ENCODE measurements at regions not wholly inside any gene's neighbourhood (a gene's known extent, or its start where the extent isn't known, plus 50 kb on each side); places are given as distances from the start of the nearest gene placed in this dataset.

DNA sequence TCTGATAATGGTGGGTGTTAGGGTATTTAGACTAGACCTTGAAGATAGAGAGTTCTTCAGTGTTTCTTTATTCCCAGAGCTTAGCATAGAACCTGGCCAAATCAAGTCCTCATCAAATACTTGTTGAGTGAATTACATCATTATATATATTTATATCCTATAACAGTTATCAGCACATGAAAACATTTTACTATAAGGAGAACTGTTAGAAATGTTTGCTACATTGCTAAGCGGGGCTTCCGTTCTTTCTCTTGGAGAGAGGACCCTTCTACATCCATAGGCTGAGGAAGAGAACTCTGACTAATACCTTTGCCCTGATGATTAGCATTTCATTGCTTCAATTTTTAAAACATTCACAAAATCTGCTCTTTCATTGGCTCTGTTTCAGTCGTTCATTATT is 66.5 kb upstream of the NBL1 start (continued):
- TF ChIP-seq ARID4B (CRISPR knock-in tag; IDR thresholded peaks at IDR 0.05; ENCODE audit: borderline replicate concordance) (no peak), IRF1 (CRISPR knock-in tag; IDR thresholded peaks at IDR 0.05) (no peak), ZNF219 (CRISPR knock-in tag; IDR thresholded peaks at IDR 0.05; ENCODE audit: borderline replicate concordance) (no peak), JUN (CRISPR knock-in tag; IDR thresholded peaks at IDR 0.05) (no peak), ZNF396 (CRISPR knock-in tag; IDR thresholded peaks at IDR 0.05; ENCODE audit: borderline replicate concordance) (no peak)

- no peak for ATAC-seq
- no peaks in the 10 kb centered on the region for H3K4me1 Mint-ChIP-seq
These were observed 67.1 kb upstream of the NBL1 start for GRCh38 chr1:19577036-19577435.

DNA sequence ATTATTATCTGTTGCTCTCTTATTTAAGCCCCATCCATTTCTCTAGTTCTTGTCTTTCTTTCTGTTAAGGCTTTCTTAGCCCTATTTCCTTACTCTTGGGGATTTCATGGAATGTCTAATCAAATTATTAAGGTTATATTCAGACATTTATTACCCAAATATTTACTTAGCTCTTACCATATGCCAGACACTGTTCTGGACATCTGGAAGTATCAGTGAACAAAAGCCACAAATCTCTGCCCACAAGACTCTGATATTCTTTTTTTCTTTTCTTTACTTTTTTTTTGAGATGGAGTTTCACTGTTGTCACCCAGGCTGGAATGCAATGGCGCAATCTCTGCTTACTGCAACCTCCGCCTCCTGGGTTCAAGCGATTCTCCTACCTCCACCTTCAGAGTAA is 74.3 kb upstream of the NBL1 start:
- peaks cover 4% of the 10 kb centered on the region; the same call in 1 of the 2 replicates for H3K27me3 Mint-ChIP-seq (ENCODE audit: low read depth)
- no peak overlapping the region for H3K4me3 Mint-ChIP-seq
- H3K4me1 Mint-ChIP-seq: no peaks in the 10 kb centered on the region
- H3K27ac Mint-ChIP-seq: no peak overlapping the region
- H3K36me3 Mint-ChIP-seq: no peaks in the 10 kb centered on the region
- ATAC-seq (no peak), DNase-seq (ENCODE audit: low spot score) (no peak)
- TF ChIP-seq JUN (CRISPR knock-in tag; IDR thresholded peaks at IDR 0.05): no peak
- no peak for TF ChIP-seq NFATC4 (CRISPR knock-in tag; IDR thresholded peaks at IDR 0.05)
- ChIA-PET POLR2A (no interaction called here), CTCF (no interaction called here)
- H3K9me3 Mint-ChIP-seq: peaks cover 4% of the 10 kb centered on the region

More at GRCh38 chr1:19577036-19577435, 67.1 kb upstream of the NBL1 start:
- H3K4me3 Mint-ChIP-seq: no peak overlapping the region
- no peaks in the 10 kb centered on the region for H3K36me3 Mint-ChIP-seq
- ChIA-PET CTCF (interaction anchor here (1.0 kb wide), 1 partner anchor 89 kb away, joined by 4 read pairs; no protein-coding TSS in a partner anchor), POLR2A (interaction anchor here (0.8 kb wide), 1 partner anchor 12 kb away, joined by 3 read pairs; no protein-coding TSS in a partner anchor)
- H3K27ac Mint-ChIP-seq: no peak overlapping the region
- TF ChIP-seq GRHL2 (CRISPR knock-in tag; IDR thresholded peaks at IDR 0.05; ENCODE audit: insufficient replicate concordance, severe bottlenecking) (no peak), ZNF263 (CRISPR knock-in tag; IDR thresholded peaks at IDR 0.05; ENCODE audit: low read depth) (no peak), MAX (CRISPR knock-in tag; IDR thresholded peaks at IDR 0.05) (no peak), E2F1 (CRISPR knock-in tag; IDR thresholded peaks at IDR 0.05) (no peak)
- no peak for DNase-seq (ENCODE audit: low spot score)
- H3K9me3 Mint-ChIP-seq: no peaks in the 10 kb centered on the region
- H3K27me3 Mint-ChIP-seq (ENCODE audit: low read depth): peaks cover 2% of the 10 kb centered on the region; the same call in 1 of the 2 replicates

DNA sequence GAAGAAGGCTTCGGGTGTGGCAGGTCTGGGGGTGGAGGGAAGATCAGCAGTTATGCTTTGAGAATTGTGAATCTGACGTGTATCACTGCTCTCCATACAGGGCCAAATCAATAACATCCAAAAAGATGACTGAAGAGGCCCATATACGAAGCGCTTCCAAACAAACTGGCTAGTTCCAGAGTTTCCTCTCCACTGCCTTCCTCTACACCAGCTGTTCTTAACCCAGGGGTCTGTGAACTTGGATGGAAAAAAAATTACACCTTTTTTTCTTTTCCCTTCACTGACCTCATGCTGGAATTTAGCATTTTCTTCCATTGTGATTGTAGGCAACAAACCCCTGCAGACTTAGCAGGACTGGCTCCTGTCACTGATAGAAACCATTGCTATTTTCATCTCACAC is 77.1 kb upstream of the NBL1 start:
- H3K4me1 Mint-ChIP-seq: no peaks in the 10 kb centered on the region
- H3K36me3 Mint-ChIP-seq: no peaks in the 10 kb centered on the region
- no peak overlapping the region for H3K4me3 Mint-ChIP-seq
- peaks cover 4% of the 10 kb centered on the region for H3K9me3 Mint-ChIP-seq
- no peak overlapping the region for H3K27ac Mint-ChIP-seq
- ATAC-seq (no peak), DNase-seq (ENCODE audit: low spot score) (no peak)
- CTCF ChIA-PET: interaction anchor here (1.6 kb wide), 1 partner anchor 15 kb away, joined by 9 read pairs; no protein-coding TSS in a partner anchor
- H3K27me3 Mint-ChIP-seq (ENCODE audit: low read depth): peaks cover 9% of the 10 kb centered on the region
- POLR2A ChIA-PET: no interaction called here
- no peak for TF ChIP-seq NFYB (CRISPR knock-in tag; conservative IDR thresholded peaks at IDR 0.05; ENCODE audit: low read depth)
- TF ChIP-seq KAT7 (CRISPR knock-in tag; IDR thresholded peaks at IDR 0.05; ENCODE audit: borderline replicate concordance): no peak
- TF ChIP-seq TEAD1 (CRISPR knock-in tag; IDR thresholded peaks at IDR 0.05): no peak
- TF ChIP-seq, protein P1, sequence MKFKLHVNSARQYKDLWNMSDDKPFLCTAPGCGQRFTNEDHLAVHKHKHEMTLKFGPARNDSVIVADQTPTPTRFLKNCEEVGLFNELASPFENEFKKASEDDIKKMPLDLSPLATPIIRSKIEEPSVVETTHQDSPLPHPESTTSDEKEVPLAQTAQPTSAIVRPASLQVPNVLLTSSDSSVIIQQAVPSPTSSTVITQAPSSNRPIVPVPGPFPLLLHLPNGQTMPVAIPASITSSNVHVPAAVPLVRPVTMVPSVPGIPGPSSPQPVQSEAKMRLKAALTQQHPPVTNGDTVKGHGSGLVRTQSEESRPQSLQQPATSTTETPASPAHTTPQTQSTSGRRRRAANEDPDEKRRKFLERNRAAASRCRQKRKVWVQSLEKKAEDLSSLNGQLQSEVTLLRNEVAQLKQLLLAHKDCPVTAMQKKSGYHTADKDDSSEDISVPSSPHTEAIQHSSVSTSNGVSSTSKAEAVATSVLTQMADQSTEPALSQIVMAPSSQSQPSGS (CRISPR knock-in tag; IDR thresholded peaks at IDR 0.05; ENCODE audit: borderline replicate concordance, low read depth): no peak
- TF ChIP-seq JUN (CRISPR knock-in tag; IDR thresholded peaks at IDR 0.05): no peak
- TF ChIP-seq, protein P2, sequence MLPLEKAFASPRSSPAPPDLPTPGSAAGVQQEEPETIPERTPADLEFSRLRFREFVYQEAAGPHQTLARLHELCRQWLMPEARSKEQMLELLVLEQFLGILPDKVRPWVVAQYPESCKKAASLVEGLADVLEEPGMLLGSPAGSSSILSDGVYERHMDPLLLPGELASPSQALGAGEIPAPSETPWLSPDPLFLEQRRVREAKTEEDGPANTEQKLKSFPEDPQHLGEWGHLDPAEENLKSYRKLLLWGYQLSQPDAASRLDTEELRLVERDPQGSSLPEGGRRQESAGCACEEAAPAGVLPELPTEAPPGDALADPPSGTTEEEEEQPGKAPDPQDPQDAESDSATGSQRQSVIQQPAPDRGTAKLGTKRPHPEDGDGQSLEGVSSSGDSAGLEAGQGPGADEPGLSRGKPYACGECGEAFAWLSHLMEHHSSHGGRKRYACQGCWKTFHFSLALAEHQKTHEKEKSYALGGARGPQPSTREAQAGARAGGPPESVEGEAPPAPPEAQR (CRISPR knock-in tag; IDR thresholded peaks at IDR 0.05): no peak
- TF ChIP-seq FOXK1 (CRISPR knock-in tag; IDR thresholded peaks at IDR 0.05): no peak
- TF ChIP-seq HMGA2 (CRISPR knock-in tag; IDR thresholded peaks at IDR 0.05): no peak
- TF ChIP-seq NR1H2 (CRISPR knock-in tag; IDR thresholded peaks at IDR 0.05): no peak
- TF ChIP-seq E2F1 (CRISPR knock-in tag; IDR thresholded peaks at IDR 0.05): no peak
- no peak for TF ChIP-seq ATF1 (CRISPR knock-in tag; IDR thresholded peaks at IDR 0.05)
- no peak for TF ChIP-seq ETV6 (CRISPR knock-in tag; IDR thresholded peaks at IDR 0.05)
